DND-41 (cell line): ENCODE measurements at regions not wholly inside any gene's neighbourhood (a gene's known extent, or its start where the extent isn't known, plus 50 kb on each side); places are given as distances from the start of the nearest gene placed in this dataset.

Source experiments
- ATAC-seq: fragments of 200-7000 bp; cut with Tn5 transposase; 3 replicates; pipeline ENCODE4 v1.9.1; 2021; ENCODE audit warnings: low read depth; ENCODE audit not compliant: insufficient read depth
- DNase-seq: peaks from one replicate; pipeline ENCODE4 v3.0.0-alpha.2; 2020
- H2AFZ ChIP-seq: 2 replicates; pipeline ENCODE4 v1.6.0; 2012; ENCODE audit warnings: low read depth, low read length
- H3K27ac ChIP-seq: 2 replicates; pipeline ENCODE4 v1.5.1; 2012; ENCODE audit warnings: low read length, inconsistent platforms
- H3K27me3 ChIP-seq: fragments of 200-600 bp; sonication (generic); 2 replicates; pipeline ENCODE4 v1.6.0; 2012; ENCODE audit warnings: low read length, mild to moderate bottlenecking, inconsistent platforms; ENCODE audit not compliant: insufficient read depth, poor library complexity
- H3K36me3 ChIP-seq: 2 replicates; pipeline ENCODE4 v1.5.1; 2012; ENCODE audit warnings: low read length, inconsistent platforms; ENCODE audit not compliant: insufficient read depth
- H3K4me1 ChIP-seq: 2 replicates; pipeline ENCODE4 v1.5.1; 2012; ENCODE audit warnings: mild to moderate bottlenecking, low read length; ENCODE audit not compliant: insufficient read depth
- H3K4me2 ChIP-seq: 2 replicates; pipeline ENCODE4 v1.6.0; 2012; ENCODE audit warnings: mild to moderate bottlenecking, moderate library complexity, low read length, inconsistent platforms; ENCODE audit not compliant: insufficient read depth
- H3K4me3 ChIP-seq, 2 experiments: fragments of 200-600 bp in 1 of 2; shearing (Covaris generic) in 1 of 2; 2 replicates each; pipeline ENCODE4 v1.5.1; 2012 to 2016; ENCODE audit warnings: inconsistent platforms in 2 of 2, low read length in 2 of 2, mild to moderate bottlenecking in 2 of 2, low read depth in 1 of 2, moderate library complexity in 1 of 2
- H3K79me2 ChIP-seq: 2 replicates; pipeline ENCODE4 v1.6.0; 2012; ENCODE audit warnings: low read length, inconsistent platforms; ENCODE audit not compliant: insufficient read depth
- H3K9ac ChIP-seq: 2 replicates; pipeline ENCODE4 v1.6.0; 2012; ENCODE audit warnings: low read depth, mild to moderate bottlenecking, inconsistent platforms, low read length, moderate library complexity
- H3K9me3 ChIP-seq: 2 replicates; pipeline ENCODE4 v1.5.1; 2012; ENCODE audit warnings: low read length, moderate library complexity, mild to moderate bottlenecking, inconsistent platforms; ENCODE audit not compliant: insufficient read depth, severe bottlenecking
- H4K20me1 ChIP-seq: 2 replicates; pipeline ENCODE4 v1.6.0; 2012; ENCODE audit warnings: low read length; ENCODE audit not compliant: insufficient read depth
- EZH2 ChIP-seq: IDR thresholded peaks from 3 replicates; pipeline ENCODE4 v1.6.1; 2012; ENCODE audit warnings: borderline replicate concordance, low read depth, mild to moderate bottlenecking, moderate library complexity, low read length, inconsistent platforms; ENCODE audit not compliant: severe bottlenecking
- TF ChIP-seq, protein P1 (sequence below): IDR thresholded peaks from 2 replicates; pipeline ENCODE4 v1.5.1; 2012; ENCODE audit warnings: borderline replicate concordance, low read length, moderate library complexity, mild to moderate bottlenecking; ENCODE audit not compliant: poor library complexity, severe bottlenecking; ENCODE audit errors: extremely low read depth

DNA sequence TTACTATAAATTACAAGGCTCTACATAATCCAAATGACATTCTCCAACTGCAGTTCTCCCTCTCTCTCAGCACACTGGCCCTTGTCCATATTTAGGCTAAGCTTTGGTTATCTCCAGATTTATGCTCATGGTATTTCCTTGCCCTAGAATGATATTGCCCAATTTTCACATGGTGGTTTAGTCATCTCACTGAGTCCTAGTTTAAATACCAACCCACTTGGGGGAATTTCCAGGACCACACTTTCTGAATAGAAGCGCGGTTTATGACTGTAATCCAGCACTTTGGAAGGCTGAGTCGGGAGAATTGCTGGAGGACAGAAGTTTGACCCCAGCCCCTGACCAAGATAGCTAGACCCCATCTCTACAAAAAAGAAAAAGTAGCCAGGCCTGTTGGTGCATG lies 280.1 kb upstream of the MON1B start:
- DNase-seq (no peak), ATAC-seq (no peak)
- TF ChIP-seq, protein P1, sequence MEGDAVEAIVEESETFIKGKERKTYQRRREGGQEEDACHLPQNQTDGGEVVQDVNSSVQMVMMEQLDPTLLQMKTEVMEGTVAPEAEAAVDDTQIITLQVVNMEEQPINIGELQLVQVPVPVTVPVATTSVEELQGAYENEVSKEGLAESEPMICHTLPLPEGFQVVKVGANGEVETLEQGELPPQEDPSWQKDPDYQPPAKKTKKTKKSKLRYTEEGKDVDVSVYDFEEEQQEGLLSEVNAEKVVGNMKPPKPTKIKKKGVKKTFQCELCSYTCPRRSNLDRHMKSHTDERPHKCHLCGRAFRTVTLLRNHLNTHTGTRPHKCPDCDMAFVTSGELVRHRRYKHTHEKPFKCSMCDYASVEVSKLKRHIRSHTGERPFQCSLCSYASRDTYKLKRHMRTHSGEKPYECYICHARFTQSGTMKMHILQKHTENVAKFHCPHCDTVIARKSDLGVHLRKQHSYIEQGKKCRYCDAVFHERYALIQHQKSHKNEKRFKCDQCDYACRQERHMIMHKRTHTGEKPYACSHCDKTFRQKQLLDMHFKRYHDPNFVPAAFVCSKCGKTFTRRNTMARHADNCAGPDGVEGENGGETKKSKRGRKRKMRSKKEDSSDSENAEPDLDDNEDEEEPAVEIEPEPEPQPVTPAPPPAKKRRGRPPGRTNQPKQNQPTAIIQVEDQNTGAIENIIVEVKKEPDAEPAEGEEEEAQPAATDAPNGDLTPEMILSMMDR, result no peak
- TF ChIP-seq EZH2, result no peak
- Histone ChIP-seq H2AFZ (no peak overlapping the region), H3K9ac (no peak overlapping the region), H3K79me2 (no peaks in the 10 kb centered on the region), H3K27ac (no peak overlapping the region), H3K4me2 (no peak overlapping the region), H3K4me3 (no peak overlapping the region), H4K20me1 (no peaks in the 10 kb centered on the region), H3K9me3 (no peaks in the 10 kb centered on the region), H3K36me3 (no peaks in the 10 kb centered on the region), H3K4me1 (no peaks in the 10 kb centered on the region), H3K27me3 (no peaks in the 10 kb centered on the region)

DNA sequence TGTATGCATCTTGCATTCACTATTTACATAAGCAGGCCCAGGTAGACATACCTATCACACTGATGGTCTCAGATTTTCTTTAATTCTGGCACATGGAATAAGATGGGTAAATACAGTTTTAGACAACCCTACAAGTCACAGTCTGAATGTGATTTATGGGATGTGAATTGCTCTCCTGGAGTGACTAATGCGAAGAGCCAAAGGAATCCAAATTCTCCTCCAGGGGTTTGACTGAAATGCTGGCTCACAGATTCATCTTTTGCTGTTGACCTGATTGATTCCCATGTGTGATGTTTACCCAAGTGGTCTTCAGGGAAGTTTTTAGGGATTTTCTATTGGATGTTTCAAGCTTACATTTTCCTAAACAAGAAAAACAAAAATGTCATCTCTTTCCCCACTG lies 277.9 kb upstream of the MON1B start:
- Histone ChIP-seq H3K4me1 (no peaks in the 10 kb centered on the region), H3K36me3 (no peaks in the 10 kb centered on the region), H3K27ac (no peak overlapping the region), H3K79me2 (no peaks in the 10 kb centered on the region), H4K20me1 (no peaks in the 10 kb centered on the region), H3K9ac (no peak overlapping the region), H3K27me3 (no peaks in the 10 kb centered on the region), H2AFZ (no peak overlapping the region), H3K4me3 (no peak overlapping the region), H3K4me2 (no peak overlapping the region), H3K9me3 (no peaks in the 10 kb centered on the region)
- ATAC-seq (no peak), DNase-seq (no peak)
- TF ChIP-seq EZH2, result no peak
- TF ChIP-seq, protein P1, result no peak

DNA sequence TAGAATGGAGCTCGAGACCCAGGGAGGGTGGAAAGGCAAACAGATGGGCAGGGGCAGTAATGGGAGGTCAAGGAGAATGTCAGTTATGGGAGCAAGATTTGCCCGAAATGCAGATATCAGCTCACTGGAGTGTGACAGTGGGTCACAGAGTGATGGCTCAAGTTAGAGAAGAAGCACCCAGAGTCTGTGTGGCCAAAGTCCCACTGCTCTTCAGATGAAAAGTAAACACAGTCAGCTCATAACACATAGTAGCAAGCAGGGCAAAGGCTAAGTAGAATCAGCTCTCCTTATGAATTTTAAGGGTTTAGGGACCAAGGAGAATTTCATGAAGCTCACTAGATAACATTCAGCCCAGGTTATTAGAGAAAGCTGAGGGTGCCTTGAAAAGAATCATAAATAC lies 264.9 kb upstream of the MON1B start:
- no peak for DNase-seq
- no peaks in the 10 kb centered on the region for H4K20me1 ChIP-seq
- no peak overlapping the region for H2AFZ ChIP-seq
- H3K9me3 ChIP-seq, result no peaks in the 10 kb centered on the region
- H3K27me3 ChIP-seq, result no peaks in the 10 kb centered on the region
- TF ChIP-seq EZH2, result no peak
- TF ChIP-seq, protein P1, result no peak
- no peak for ATAC-seq
- no peaks in the 10 kb centered on the region for H3K79me2 ChIP-seq
- H3K4me3 ChIP-seq, result no peak overlapping the region
- H3K4me2 ChIP-seq, result no peak overlapping the region
- H3K27ac ChIP-seq, result no peak overlapping the region
- H3K4me1 ChIP-seq, result no peaks in the 10 kb centered on the region
- no peaks in the 10 kb centered on the region for H3K36me3 ChIP-seq
- no peak overlapping the region for H3K9ac ChIP-seq

DNA sequence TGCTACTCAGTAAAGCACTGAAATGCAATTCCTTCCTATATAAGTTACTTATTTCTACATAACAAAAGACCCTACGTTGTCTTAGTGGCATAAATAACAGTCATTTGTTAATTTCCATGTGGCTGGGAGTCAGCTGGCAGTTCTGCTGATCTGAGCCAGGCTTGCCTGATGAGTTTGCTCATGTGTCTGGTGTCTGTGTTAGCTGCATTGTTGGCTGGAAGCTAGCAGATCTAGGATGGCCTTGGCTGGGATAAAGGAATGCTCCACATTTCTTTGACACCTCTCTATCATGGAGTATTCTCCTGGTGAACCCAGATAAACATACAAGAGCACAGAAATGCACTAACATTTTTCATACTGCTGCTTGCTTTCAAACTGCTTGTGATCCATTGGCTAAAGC lies 264.4 kb upstream of the MON1B start:
- Histone ChIP-seq H3K4me3 (no peak overlapping the region), H2AFZ (no peak overlapping the region), H4K20me1 (no peaks in the 10 kb centered on the region), H3K4me1 (no peaks in the 10 kb centered on the region), H3K9ac (no peak overlapping the region), H3K27ac (no peak overlapping the region), H3K79me2 (no peaks in the 10 kb centered on the region), H3K36me3 (no peaks in the 10 kb centered on the region), H3K27me3 (no peaks in the 10 kb centered on the region), H3K9me3 (no peaks in the 10 kb centered on the region), H3K4me2 (no peak overlapping the region)
- no peak for ATAC-seq
- no peak for DNase-seq
- TF ChIP-seq EZH2, result no peak
- TF ChIP-seq, protein P1, result no peak
